NCI-H146 treated with DMSO at 0.1 percent for 48 hours (cell line): ENCODE measurements at regions not wholly inside any gene's neighbourhood (a gene's known extent, or its start where the extent isn't known, plus 50 kb on each side); places are given as distances from the start of the nearest gene placed in this dataset.

Experiments used
- DNase-seq: peaks from one replicate; lab custom pipeline; 2025; ENCODE audit not compliant: unreplicated experiment; lab: John Stamatoyannopoulos, UW

GRCh38 chr20:11790046-11790445 is 127.6 kb upstream of the BTBD3 start:
- DNase-seq, result no peak

DNA sequence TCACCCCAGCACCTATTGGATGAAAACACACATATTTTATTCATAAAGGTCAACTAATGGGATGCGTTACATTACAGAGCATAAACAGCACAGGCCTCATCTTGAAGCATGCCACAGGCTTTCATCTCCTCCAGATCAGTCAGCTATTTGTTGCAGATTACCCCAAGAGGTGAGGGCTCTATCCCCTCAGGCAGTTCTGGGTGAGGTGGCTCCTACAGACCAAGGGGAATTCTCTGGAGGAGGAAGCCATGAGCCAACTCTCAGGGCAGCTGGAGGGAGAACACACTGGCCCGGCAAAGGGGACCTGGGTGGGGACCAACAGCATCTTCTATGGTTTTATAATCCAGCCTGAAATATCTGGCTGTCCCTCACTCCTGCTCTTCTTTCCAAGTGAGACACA is 126.4 kb upstream of the BTBD3 start:
- DNase-seq, result no peak

GRCh38 chr20:11791835-11792567 is 125.7 kb upstream of the BTBD3 start:
- DNase-seq, result no peak

- DNase-seq, result peak; percentile 92
Measured at GRCh38 chr20:11792568-11792953, 125.1 kb upstream of the BTBD3 start.

GRCh38 chr20:11794525-11794924 is 123.2 kb upstream of the BTBD3 start:
- no peak for DNase-seq

GRCh38 chr20:11795071-11795615 is 122.5 kb upstream of the BTBD3 start:
- DNase-seq, result no peak

DNA sequence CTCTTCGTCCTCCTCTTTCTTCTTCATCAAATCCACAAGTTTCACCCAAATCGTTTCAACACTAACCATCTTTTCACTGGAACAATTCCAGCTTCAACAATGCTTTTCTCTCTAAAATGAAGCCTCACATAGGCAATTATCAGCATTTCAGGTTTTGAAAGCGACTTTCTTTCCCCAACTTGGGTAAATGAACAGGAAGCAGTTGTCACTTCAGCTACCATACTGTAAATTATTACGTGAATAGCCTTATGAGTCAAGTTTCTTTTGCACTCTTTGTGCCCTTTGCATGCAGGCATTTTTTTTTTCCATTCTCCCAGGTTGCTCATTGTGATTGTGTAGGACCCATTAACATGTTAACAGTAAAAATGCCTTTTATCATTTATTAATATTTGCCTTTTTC is 121.7 kb upstream of the BTBD3 start:
- DNase-seq, result no peak

DNA sequence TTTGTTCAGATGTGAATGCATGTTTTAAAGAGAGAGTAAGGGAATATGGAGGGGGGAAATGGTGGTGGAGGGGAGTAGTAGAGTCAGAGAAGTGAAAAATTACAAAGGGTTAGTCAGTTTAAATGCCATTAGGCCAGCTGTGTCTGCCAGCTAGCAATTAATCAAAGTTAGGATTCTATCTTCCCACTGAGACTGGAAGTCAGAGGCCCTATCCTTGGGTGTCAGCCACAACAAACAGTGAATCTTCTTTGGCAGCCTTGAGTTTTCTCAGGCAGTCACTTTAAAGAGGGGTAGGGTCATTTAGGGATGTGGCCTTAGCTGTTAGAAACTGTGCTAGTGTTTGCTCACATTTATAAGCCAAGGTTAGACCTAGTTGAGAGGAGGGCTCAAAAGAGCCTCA is 120.5 kb upstream of the BTBD3 start:
- DNase-seq, result no peak

DNA sequence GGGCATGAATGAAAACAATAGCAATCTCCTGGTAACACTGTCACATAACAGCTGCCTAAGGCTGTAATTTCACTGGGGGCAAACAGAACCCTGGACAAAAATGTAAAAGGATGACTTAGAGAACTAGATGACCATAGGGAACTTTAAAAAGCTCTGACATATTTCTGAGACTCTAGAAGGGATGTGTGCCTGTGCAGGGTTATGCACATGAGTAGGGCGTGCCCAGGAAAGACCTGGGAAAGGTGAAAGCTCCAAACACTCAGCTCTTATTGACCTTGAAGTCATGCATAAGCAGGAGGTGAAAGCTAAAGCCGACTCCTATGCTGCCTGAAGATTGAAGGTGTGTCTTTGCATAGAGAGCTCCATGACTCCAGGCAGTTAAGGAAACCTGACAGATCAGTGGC is 118.4 kb upstream of the BTBD3 start:
- peak; percentile 98 for DNase-seq

DNA sequence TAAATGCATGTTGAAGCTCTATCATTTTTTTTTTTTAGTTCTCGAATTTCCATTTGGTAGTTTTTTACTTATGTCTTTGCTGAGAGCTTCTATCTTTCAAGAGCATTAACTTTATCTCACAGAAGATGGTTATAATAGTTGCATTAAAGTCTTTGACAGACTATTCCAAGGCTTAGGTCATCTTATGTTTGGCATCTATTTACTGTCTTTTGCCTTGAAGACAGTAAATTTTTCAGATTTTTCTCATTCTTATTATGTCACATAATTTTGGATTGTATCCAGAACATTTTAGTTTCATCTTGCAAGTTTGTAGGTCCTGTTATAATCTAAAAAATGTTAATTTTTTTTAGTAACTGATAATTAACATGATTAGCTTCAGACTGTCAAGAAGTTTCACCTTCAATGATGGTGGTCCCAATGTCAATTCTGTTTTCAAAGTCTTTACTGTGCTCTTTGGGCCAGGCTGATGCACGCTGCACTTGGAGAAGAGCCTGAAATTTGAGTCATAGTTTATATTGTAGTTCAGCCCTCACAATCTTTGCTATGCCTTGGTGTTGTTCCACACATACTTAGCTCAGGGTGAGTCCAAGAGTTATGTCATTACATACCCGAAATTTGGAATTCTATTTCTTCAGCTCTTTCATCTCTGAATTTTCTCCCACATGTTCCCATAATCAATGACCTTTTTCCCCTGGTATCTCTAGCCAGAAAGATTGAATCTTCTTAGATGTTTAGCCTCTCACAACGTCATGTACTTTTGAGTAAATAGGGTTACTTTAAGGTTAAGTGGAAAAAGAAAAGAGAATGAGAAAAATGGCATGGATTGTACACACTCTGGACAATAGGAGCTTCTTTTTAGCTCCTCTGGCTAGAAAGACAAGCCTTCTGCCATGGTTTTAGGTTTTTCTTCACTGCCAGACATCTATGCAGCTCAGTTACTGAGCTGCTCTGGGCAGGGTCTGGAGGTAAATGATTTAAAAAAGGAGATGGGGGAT is 110.3 kb upstream of the BTBD3 start:
- DNase-seq, result no peak

DNA sequence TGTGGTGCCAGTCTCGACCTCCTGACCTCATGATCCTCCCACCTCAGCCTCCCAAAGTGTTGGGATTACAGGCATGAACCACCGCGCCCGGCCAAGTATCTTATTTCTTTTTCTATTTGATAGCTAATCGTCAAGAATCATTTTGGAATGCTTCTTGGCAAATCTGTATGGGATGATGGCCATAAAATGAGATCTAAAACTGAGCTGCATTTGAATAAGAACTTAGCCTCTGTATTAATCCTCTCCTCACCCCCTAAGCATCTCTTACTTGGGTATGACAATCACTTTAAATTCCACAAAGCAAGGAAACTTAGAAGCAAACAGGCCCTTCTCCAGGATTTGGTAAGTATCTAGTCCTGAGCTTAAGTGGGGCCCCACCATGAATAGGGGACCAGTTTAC is 108.9 kb upstream of the BTBD3 start:
- DNase-seq, result no peak

DNA sequence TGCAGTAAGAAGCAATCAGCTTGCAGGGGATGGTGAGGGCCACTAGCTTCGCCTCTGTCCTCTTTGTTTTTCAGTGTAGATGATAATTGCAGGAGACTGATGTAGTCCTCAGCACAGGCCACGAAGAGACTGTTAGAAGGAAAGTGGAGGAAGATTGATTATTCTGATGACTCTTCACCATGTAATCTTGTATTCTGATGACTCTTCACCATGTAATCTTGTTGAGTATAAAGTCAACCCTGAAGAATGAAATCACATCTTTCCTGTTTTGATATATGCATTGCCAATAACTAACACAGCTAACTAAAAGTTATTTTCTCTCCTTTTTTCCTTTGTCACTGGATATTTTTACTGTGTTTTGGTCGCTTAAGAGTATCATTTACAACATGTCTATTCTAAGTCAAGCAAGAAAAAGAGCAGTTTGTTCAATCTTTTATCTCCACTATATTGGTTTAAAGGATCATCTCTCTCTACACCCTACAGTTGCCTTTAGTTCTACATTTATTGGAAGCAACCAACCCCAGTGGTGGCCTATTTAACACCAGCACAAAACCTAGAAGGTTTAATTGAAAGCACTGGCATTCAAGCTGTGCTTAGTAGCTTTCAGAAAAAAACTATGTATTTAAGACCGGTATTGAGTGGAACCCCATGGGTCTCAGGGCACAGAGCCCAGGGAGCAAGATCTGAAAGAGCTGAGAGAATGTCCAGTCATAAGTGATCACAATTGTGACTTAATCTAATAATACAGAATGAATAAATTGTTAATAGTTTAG is 107.2 kb upstream of the BTBD3 start:
- peak; percentile 60 for DNase-seq

DNA sequence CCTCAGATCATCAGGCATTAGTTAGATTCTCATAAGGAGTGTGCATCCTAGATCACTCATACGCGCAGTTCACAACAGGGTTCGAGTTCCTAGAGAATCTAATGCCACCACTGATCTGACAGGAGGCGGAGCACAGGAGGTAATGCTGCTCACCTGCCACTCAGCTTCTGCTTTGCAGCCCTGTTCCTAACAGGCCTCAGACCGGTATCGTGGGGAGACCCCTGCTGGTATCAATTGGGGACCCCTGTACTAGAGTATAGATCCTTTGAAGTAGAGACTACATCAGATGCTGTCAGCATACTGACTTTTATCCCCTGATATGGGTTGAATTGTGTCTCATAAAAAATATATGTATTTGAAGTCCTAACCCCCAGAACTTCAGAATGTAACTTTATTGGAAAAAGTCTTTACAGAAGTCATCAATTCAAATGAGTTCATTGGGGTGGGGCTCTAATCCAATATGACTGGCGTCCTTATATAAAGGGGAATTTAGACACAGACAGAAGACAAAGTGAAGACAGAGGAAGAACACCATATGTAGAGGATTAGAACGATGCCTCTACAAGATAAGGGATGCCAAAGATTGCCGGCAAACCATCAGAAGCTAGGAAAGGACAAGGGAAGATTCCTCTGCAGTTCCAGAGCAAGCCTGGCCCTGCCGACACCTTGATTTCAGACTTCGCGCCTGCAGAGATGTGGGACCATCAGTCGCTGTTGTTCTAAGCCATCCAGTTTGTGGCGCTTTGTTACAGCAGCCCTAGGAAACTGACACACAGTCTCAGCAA is 104.4 kb upstream of the BTBD3 start:
- no peak for DNase-seq

GRCh38 chr20:11814267-11814666 is 103.4 kb upstream of the BTBD3 start:
- no peak for DNase-seq

GRCh38 chr20:11820838-11821237 is 96.9 kb upstream of the BTBD3 start:
- DNase-seq, result no peak

DNA sequence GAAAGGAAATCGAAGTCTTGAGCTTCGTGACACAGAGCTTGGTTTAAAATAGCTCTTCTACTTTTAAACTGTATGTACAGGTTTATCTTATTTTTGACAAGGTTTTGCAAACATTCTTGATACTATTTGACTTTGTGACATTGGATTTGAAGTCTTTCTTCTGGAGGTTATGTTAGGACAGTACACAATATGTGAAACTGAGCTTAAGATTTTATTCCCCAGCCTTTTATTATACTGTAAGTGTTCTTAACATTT is 95.2 kb upstream of the BTBD3 start:
- DNase-seq, result no peak

DNA sequence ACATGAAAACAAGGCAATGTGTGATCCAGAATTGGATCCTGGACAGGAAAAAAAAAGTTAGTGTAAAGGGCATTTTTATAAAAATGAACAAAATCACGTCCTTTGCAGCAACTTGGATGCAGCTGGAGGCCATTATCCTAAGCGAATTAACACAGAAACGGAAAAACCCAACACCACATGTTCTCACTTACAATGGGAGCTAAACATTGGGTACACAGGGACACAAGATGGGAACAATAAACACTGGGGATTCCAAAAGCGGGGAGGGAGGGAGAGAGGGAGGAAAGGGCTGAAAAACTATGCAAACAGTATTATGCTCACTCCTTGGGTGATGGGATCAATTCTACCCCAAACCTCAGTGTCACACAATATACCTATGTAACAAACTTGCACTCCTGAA is 91.4 kb upstream of the BTBD3 start:
- no peak for DNase-seq

GRCh38 chr20:11832397-11832796 is 85.3 kb upstream of the BTBD3 start:
- no peak for DNase-seq

DNA sequence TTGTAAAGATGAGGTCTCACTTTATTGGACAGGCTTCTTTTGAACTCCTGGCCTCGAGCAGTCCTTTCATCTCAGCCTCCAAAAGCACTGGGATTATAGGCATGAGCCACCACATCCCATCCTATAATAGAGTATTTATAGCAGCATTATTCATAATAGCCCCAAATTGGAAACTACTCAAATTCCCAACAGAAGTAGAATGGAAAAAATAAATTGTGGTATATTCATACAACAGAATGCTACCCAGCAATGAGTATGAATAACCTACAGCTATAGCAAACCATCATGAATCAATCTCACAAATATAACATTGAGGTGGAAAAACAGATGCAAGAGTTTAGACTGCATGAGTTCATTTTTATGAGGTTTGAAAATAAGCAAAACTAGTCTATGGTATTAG is 84.8 kb upstream of the BTBD3 start:
- DNase-seq, result no peak

- DNase-seq, result no peak
Measured at GRCh38 chr20:11833825-11834224, 83.9 kb upstream of the BTBD3 start.
